AG10803 (cell line): ENCODE measurements at regions not wholly inside any gene's neighbourhood (a gene's known extent, or its start where the extent isn't known, plus 50 kb on each side); places are given as distances from the start of the nearest gene placed in this dataset.

Experiments
- DNase-seq: peaks from one replicate; pipeline ENCODE4 v3.0.0; 2010; ENCODE audit warnings: low read depth
- H3K4me3 ChIP-seq: 2 replicates; pipeline ENCODE4 v1.5.1; 2011; ENCODE audit warnings: mild to moderate bottlenecking, low read length, control low read depth
- TF ChIP-seq, protein P1 (sequence below): conservative IDR thresholded peaks from 2 replicates; pipeline ENCODE4 v1.5.1; 2011; ENCODE audit warnings: mild to moderate bottlenecking, low read length, control low read depth, inconsistent platforms

DNA sequence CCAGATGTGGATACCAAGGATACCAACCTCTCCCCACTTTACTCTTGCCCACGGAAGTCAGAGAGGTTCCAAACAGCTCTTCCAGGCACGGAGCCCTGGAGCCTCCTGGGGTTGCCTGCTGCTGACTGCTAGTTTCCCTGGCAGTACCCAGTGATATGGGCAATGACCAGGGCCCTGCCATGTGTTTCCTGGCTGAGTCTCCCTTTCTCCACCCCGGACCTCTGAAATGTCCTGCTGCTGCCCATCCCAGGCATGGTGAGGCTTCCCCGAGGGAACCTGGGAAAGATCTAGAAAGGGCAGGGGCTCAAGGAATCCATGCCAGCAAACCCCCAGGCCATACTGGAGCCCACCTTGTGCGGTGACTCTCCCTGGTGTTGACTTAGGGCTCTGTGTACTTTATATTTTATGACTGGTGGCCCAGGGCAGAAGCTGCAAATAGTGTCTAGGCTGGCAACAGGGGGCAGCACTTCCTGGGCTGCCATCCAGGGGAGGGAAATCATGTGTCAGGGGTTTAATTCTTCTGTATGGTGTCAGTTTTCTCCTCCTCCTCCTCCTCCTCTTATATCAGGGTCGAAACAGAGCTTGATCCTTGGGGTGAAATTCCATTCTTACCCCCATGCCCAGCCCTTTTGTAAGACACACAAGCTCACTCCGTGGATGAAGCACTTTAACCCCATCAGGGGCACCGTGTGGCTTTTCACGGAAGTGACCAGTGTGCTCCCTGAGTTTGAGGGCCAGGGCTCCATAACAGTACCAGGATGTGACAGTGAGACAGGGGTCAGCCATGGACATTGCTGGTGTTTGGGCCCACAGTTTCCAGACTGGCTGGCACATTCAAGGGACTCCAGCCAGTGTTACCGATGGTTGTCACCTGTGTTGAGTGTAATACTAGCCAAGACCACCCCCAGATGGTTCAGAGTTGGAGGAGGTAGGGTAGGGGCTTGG lies 62.4 kb upstream of the GDF10 start:
- H3K4me3 ChIP-seq: no peak overlapping the region
- DNase-seq: no peak
- TF ChIP-seq, protein P1, sequence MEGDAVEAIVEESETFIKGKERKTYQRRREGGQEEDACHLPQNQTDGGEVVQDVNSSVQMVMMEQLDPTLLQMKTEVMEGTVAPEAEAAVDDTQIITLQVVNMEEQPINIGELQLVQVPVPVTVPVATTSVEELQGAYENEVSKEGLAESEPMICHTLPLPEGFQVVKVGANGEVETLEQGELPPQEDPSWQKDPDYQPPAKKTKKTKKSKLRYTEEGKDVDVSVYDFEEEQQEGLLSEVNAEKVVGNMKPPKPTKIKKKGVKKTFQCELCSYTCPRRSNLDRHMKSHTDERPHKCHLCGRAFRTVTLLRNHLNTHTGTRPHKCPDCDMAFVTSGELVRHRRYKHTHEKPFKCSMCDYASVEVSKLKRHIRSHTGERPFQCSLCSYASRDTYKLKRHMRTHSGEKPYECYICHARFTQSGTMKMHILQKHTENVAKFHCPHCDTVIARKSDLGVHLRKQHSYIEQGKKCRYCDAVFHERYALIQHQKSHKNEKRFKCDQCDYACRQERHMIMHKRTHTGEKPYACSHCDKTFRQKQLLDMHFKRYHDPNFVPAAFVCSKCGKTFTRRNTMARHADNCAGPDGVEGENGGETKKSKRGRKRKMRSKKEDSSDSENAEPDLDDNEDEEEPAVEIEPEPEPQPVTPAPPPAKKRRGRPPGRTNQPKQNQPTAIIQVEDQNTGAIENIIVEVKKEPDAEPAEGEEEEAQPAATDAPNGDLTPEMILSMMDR: no peak

DNA sequence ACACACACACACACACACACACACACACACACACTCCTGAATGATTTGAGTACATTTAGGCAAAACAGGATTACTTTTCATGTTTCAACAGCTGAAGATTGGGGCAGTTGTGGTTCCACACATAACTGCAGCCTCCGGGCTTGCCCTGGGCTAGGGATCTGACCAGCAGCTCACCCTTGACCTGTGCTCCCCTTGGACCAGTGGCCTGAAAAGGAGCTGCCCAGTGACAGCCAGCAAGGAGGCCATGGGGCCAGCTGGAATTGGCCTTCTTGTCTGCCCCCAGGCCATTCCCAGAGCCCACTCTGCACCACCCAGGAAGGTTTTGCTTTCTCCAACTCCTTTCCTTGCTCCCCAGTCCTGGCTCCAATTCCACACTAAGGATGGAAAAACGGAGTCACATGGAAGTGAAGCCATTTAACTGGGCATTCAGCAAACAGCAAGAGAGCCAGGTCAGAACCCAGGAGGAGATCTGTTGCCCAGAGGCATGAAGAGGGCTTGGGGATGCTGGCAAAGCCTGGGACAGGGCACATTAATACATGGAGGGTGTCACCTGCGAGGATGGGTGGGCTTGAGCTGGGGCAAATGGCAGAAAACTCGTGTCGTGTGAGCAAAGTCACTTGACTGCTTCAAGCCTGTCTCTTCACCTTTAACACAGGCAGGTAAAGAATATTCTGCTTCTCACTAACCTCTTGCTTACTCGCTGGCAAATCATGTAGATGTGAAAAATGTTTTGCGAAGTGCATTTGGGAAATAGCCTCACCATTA lies 61.5 kb upstream of the GDF10 start:
- H3K4me3 ChIP-seq: no peak overlapping the region
- DNase-seq: no peak
- TF ChIP-seq, protein P1: no peak

DNA sequence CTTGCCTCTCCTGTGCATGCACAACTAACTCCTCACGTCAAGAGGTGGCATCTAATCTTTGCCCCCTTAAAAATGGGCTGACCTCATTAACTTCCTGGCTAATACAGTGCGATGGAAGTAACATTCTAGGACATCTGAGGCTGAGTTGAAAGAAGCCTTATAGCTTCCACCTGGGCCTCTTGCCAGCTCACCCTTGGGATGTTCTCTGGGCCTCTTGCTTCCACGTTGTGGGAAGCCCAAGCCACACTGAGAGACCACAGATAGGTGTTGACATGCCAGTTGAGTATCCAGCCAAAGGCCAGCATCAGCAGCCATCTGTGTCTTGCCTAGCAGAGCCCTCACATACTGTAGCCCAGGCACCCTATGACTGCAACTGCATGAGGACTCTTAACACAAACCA lies 60.8 kb upstream of the GDF10 start:
- DNase-seq: no peak
- H3K4me3 ChIP-seq: no peak overlapping the region
- TF ChIP-seq, protein P1: no peak

DNA sequence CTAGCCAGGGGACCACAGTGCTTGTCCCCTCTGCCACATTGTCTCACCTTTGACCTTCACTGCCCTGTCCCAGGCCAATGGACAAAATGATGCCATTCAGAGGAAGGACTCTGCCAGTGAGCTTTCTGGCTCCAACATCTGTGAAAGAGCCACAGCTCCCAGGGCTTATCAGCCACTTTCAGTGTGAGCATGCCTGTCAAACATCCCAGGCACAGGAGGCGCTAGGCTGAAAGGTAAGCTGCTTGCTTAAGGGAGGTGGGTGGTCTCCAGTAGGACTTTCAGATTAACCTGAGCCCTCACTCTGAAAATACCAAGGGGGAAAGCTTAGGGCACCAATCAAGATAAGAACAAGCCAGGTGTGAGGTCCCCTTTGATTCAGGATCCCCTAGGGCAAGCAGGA lies 59.8 kb upstream of the GDF10 start:
- DNase-seq: no peak
- TF ChIP-seq, protein P1: no peak
- no peak overlapping the region for H3K4me3 ChIP-seq

DNA sequence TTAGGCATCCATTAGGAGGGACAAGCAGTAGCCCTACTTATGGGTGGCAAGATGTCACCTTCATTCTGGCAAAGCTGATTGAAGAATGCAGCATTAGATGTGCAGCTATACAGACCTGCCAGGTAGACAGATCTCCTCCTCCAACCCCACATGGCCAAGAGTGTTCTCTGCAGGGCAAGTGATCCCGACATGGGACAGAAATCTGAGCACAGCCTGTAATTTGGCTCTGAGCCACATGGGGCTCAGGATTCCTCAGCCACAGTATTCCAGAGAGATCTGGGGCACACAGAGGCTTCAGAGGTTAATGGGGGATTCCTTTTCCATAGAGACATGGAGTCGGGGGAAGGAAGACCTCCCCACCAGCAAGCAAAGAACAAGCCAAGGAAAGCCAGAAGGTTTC lies 58.7 kb upstream of the GDF10 start:
- no peak overlapping the region for H3K4me3 ChIP-seq
- TF ChIP-seq, protein P1: no peak
- no peak for DNase-seq

DNA sequence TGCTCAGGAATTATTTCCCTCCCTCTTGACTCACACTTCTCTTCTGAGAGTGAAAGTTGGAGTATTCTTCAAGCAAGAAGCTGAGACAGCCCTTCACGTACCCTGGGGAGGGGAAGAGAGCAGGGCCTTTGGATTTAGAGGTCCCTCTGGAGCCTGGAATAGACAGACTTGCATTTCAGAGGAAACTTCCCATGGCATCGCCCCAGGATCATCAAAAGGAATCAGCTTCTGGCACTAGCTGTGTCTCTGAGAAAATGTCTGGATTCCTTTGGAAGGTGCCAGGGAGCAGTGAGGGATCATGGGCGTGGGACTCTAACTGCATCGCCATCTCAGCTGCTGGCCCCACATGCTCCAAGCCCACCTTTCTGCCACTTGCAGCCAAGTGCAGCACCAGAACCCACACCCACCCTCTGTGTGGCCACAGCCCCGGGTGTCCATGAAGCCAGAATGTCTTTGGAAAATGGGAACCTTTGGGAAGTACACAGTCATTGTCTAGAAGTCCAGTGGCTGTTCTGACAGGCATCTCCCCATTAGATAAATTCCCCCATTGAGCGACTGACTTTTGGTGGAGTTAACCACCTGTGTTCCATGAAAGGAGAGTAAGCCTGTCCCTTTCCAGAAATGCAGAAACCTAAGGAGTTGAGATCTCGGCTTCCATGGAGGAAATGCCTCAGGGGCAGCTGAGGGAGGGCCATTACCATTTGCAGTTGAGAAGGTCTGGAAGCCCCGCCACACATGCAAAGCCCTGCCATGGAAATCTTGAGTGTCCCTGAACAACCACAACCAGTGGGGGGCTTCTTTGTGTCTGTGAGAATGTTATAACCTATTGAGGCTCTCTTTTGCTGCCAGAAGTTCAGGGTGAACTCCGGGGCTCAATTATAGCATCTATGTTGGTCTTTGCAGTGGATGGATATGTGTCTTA lies 57.8 kb upstream of the GDF10 start:
- TF ChIP-seq, protein P1: no peak
- H3K4me3 ChIP-seq: no peak overlapping the region
- DNase-seq: no peak
